GM18498 (cell line): ENCODE measurements at regions not wholly inside any gene's neighbourhood (a gene's known extent, or its start where the extent isn't known, plus 50 kb on each side); places are given as distances from the start of the nearest gene placed in this dataset.
"Not testable (repeated sequence)": the region's sequence is repeated elsewhere in the genome, so short reads cannot be mapped to it uniquely, and the experiment has no call there.

Experiments used
- ATAC-seq: cut with Tn5 transposase; IDR thresholded peaks from one replicate; pipeline ENCODE4 v1.9.1; 2021; ENCODE audit warnings: mild to moderate bottlenecking, moderate library complexity; ENCODE audit not compliant: unreplicated experiment

- no peak for ATAC-seq
These were observed 385.1 kb upstream of the RPS23 start for GRCh38 chr5:82663225-82663624.

DNA sequence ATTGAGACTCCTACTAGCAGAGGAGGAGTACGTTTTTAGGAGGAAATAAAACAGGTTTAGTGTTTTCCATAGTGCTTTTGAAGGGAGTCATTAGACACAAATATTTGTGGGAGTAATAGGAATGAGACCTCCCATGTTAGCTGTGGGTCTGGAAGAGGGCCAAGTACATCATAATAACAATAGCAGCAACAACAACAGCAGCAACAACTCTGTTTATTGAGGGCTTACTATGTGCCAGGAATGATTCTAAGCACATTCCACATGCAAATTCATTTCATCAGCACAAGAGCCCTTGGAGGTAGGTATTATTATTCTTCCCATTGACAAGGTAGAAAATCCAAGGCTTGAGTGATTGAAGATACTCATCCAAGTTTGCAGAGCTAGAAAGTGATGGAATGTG is 384.2 kb upstream of the RPS23 start:
- ATAC-seq, result no peak

GRCh38 chr5:82661933-82662332 is 383.8 kb upstream of the RPS23 start:
- ATAC-seq, result no peak

DNA sequence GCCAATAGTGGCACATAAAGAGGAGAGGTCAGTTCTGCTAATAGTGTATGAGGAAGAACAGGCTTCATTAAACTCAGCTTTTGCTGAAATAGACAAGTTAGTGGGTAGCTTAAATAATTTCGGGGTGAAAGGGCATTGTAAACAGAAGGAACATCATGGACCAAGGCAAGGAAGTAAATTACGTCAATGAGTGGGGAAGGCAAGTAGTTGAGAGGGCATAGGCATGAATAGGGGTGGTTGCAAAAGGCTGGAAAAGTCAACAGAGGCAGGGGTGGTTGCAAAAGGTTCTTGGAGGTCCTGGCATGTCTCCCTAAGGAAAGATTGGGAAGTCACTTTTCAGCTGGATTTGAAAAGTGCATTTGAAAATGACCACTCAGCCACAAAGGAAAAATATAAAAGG is 383.3 kb upstream of the RPS23 start:
- no peak for ATAC-seq

GRCh38 chr5:82659115-82659514 is 381.0 kb upstream of the RPS23 start:
- ATAC-seq, result no peak

DNA sequence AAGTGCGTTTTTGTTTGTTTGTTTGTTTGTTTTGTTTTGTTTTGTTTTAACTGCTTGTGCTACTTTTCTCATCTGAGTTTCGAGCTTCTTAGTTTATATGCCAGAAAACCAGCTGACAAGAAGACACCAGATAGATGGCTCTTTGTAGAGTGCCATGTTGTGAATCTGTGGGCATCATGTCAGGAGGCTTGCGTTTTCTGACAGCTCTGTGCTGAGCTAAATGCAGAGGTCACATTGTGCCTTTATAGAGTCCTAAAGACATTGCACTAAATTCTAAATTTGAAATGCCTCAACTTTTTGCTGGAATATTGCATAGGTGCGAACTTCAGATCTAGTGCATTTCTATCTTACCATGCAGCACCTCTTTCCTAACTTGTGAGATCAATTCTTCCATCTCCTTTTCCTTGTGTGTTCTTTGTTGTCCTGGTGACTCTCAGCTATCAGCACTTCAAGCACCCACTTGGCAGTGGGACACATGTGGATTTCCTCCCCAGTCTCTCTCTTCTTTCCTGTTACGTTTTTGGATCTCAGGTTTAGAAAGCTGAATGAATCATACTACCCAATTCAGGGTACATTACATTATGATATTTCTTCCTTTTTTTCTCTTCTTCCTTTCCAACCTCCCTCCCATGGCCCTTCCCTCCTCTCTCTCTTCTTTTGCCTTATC is 379.0 kb upstream of the RPS23 start:
- no peak for ATAC-seq

DNA sequence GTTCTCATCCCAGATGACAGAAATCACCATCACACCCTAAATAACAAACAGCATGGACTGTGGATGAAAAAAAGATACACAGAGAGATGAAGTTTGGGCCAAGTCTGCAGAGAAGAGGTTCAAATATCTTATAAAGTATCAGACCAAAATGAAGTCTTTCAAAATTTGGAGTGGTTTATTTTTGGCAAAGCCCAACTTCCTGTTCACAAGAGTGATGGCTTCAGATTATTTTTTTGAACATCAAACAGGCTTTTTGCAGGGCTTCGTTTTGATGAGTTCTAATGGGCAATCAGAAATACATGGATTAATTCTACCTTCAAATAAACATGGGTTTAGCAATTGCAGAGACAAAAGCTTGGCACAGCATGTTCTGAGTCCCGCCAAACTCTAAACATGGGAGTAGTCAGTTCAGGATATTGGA is 378.2 kb upstream of the RPS23 start:
- no peak for ATAC-seq

GRCh38 chr5:82655078-82655477 is 376.9 kb upstream of the RPS23 start:
- ATAC-seq, result no peak

DNA sequence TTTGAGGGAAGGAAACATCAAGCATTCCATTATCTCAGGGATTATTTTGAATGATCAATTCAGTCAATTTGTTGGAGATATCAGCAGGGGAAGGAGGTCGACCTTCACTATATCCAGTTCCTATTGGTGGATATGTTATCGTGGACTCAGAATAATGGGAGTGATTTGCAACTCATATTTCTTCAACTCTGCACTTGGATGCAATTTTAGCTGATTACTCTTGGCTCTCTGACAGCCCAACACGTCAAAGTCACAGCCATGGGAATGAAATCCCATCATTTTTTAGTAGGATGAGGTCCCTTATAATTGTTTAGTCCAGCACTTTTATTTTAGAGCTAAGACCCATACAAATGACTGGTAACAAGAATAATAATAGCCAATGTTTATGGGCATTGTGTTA is 371.8 kb upstream of the RPS23 start:
- no peak for ATAC-seq

DNA sequence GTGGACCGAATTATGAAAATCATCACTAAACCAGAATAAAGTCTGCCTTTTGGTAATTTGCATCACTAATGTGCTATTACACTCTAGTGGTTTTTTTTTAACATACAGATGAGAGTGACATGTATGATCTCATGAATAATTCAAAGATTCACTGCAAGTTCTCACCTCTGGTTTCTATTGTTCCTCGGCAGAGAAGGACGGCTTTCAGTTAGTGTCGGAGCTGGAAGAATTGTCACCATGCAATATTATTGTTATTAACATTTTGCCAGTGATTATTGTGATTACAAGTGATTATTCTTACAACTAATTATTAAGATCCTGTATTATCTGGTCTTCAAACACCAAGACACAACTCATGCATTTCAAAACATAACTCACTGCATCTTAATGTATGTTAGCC is 366.6 kb upstream of the RPS23 start:
- no peak for ATAC-seq

GRCh38 chr5:82644229-82644628 is 366.1 kb upstream of the RPS23 start:
- no peak for ATAC-seq

DNA sequence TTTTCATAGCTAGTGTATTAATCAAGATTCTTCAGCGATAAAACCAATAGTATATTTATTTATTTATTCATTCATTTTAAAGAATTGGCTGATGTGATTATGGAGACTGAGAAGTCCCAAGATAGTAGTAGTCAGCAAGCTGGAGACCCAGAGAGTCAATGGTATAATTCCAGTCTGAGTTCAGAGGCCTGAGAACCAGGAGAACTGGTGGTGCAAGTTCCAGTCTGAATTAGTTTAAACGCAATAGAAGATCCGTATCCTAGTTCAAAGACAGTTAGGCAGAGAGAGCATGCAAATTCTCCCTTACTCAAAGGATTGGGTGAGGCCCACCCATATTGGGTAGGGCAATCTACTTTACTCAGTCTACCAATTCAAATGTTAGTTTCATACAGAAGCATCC is 364.2 kb upstream of the RPS23 start:
- ATAC-seq, result no peak

DNA sequence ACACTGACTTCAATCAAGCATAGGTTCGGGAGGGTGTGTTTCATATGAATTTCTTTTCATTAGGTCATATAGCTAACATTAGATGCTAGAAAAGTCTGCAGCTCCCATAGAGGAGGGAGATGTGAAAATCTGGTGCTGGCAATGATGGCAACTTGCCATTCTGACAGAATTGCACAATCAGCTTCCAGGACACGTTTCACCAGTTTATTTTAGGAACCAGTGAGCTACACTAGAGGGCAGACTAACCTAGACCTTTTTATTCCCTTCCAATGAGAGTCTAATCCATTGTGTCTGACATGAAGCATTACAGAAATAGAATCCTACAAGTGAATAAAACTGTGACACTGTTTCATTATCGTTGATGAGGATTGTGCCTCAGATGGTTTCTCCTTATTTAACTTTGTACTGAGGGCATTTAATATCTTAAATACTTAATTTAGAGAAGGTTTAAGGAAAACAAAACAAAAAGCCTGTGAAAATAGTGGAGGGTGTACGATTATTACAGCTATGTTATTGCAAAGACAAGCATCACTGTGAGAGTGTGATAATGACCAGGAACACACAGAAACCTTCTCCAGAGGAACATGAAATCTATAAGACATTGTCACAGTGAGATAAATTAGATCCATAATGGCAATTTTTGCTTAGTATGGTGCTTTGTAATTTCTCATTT is 363.3 kb upstream of the RPS23 start:
- ATAC-seq, result peak; percentile 81

- ATAC-seq, result no peak
These were observed 362.8 kb upstream of the RPS23 start for GRCh38 chr5:82640916-82641315.

GRCh38 chr5:82639393-82640144 is 361.4 kb upstream of the RPS23 start:
- no peak for ATAC-seq

GRCh38 chr5:82636591-82636990 is 358.4 kb upstream of the RPS23 start:
- ATAC-seq, result no peak

- ATAC-seq, result no peak
These were observed 357.6 kb upstream of the RPS23 start for GRCh38 chr5:82635561-82636288.

DNA sequence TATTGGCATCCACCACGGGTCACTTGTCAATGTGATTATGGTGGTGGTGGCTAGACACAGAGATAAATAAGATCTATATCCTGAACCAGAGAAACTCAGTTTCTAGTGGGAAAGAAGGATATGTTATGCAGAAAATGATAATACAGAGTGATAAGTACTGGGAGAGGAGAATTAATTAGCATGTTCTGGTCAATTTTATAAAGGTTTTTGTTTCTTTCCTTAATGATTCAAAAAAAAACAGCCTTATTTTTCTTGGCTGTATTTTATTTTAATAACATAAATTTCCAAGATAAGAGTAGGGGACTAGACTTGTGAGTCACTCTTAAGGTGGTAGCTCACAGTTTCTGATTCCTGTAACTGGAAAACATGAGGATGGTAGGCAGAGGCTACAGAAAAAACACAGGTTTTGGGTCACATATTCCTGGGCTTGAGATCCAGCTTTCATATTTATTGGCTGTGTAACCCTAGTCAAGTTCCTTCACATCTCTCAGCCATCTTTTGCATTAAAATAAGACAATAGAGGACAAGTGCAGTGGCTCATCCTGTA is 350.3 kb upstream of the RPS23 start:
- ATAC-seq, result no peak

DNA sequence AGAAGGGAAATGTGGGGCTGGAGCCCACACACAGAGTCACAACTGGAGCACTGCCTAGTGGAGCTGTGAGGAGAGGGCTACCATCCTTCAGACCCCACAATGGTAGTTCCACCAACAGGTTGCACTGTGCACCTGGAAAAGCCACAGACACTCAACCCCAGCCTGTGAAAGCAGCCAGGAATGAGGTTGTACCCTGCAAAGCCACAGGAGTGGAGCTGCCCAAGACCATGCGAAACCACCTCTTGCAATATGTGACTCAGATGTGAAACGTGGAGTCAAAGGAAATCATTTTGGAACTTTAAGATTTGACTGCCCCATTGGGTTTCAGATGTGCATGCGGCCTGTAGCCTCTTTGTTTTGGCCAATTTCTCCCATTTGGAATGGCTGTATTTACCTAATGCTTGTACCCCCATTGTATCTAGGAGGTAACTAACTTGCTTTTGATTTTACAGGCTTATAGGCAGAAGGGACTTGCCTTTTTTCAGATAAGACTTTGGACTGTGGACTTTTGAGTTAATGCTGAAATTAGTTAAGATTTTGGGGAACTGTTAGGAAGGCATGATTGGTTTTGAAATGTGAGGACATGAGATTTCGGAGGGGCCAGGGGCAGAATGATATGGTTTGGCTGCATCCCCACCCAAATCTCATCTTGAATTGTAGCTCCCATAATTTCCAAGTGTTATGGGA is 348.9 kb upstream of the RPS23 start:
- ATAC-seq, result not testable (repeated sequence)

- ATAC-seq, result not testable (repeated sequence)
These were observed 347.9 kb upstream of the RPS23 start for GRCh38 chr5:82626012-82626411.

DNA sequence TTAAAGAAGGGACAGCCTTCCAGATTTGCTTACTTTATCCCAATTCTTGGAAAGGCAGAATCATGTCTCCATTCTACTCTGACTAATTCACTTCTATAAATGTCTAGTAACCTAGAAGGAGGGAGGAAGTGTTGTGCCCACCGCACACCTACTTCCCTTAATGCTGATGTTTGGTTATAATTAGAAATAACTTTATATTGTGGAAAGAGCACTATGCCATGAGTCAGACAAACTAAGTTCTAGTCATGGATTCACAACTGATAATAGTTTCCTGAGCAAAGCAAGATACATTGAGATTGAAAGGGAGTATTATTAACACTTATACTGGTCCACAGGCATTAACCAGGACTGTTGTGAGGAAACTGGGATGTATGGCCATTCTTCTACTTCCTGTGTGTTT is 345.9 kb upstream of the RPS23 start:
- ATAC-seq, result no peak
